Transverse colon (tissue), 4 donors: ENCODE measurements at regions not wholly inside any gene's neighbourhood (a gene's known extent, or its start where the extent isn't known, plus 50 kb on each side); places are given as distances from the start of the nearest gene placed in this dataset.

Source experiments
- CTCF ChIP-seq, 5 experiments: fragments of 200-600 bp in 3 of 5; fragments of 450-650 bp in 2 of 5; sonication (generic) in 3 of 5; IDR thresholded peaks; 1 replicate in 2 of 5; 2 replicates in 3 of 5; pipeline ENCODE4 v1.5.1; 2016 to 2017; ENCODE audit warnings: antibody characterized with exemption in 5 of 5, inconsistent platforms in 3 of 5, mild to moderate bottlenecking in 2 of 5, moderate library complexity in 1 of 5
- EP300 ChIP-seq: sonication (generic); formaldehyde crosslinking; IDR thresholded peaks from one replicate; pipeline ENCODE4 v1.6.1; 2017; ENCODE audit warnings: antibody characterized with exemption, low read depth
- POLR2A ChIP-seq: fragments of 450-650 bp; IDR thresholded peaks from one replicate; pipeline ENCODE4 v1.6.1; 2016; ENCODE audit warnings: antibody characterized with exemption, mild to moderate bottlenecking, moderate library complexity
- POLR2AphosphoS5 ChIP-seq, 3 donors: sonication (generic); formaldehyde crosslinking; IDR thresholded peaks; one replicate each; pipeline ENCODE4 v1.6.1; 2016; ENCODE audit warnings: antibody characterized with exemption in 3 of 3

GRCh38 chr12:33926095-33926494 lies 96.2 kb upstream of the ALG10 start:
- TF ChIP-seq CTCF (IDR thresholded peaks at IDR 0.05) (no peak), POLR2A (no peak), EP300 (no peak), POLR2AphosphoS5 (IDR thresholded peaks at IDR 0.05) (no peak)
